ENCODE measurements at regions not wholly inside any gene's neighbourhood (a gene's known extent, or its start where the extent isn't known, plus 50 kb on each side); places are given as distances from the start of the nearest gene placed in this dataset.

DNA sequence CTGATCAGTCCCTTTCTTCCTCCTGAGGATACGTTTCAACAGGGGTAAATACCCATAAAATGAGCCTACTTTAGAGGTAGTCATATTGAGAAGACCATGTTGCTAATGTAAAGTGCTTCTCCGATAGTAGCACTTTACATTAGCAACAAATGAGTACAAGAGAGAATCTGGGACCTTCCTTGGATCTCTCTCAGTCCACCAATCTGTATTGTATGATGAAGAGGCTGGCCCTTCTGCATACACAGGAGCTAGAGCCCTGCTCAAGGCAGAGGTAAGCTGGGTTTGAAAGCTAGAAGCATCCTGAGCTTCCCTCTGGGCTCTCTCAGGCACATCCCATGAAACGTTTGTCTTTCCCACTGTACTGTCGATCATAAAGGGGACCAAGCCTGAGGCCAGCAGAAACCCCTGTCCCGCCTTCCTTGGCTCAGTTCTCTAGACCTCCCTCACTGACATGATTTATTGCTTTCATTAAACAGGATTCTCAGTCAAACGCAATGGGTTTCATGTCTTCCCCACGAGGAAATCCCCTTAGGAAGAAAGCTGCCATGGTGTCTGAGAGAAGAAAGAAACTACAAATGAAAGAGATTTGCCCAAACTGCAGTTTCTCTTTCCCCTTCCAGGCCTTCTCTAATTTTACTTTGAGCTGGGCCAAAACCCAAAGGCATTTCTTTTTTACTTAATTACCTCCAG lies 62.8 kb upstream of the BCAR3 start:
- H3K27me3 ChIP-seq (replicated peaks in 2 of 5; ENCODE audit: control insufficient read depth in 4 of 5, insufficient read depth in 5 of 5, low read length in 4 of 5), result no peaks in the 10 kb centered on the region
- ChIA-PET POLR2A (no interaction called here), CTCF (interaction anchor here (1.1 to 2.6 kb wide), 2 partner anchors 9 to 114 kb away, joined by 3 to 9 read pairs; no protein-coding TSS in a partner anchor)
- no peak overlapping the region for H3K27ac ChIP-seq (ENCODE audit: insufficient read depth in 1 of 2, low read depth in 1 of 2, low read length in 2 of 2, poor library complexity in 1 of 2, severe bottlenecking in 2 of 2)
- WGBS (ENCODE audit: insufficient coverage), result 68% methylated on average over 5 of the region's 7 CpGs
- no peaks in the 10 kb centered on the region for H3K4me1 ChIP-seq (ENCODE audit: control extremely low read depth in 1 of 4, control insufficient read depth in 4 of 4, insufficient read depth in 4 of 4, low read length in 3 of 4)
- no peak for DNase-seq
- peaks cover 0 to 8% (median 4%) of the 10 kb centered on the region in 5 experiments for H3K9me3 ChIP-seq (ENCODE audit: control extremely low read depth in 1 of 5, control insufficient read depth in 4 of 5, insufficient read depth in 2 of 5, low read depth in 1 of 5, low read length in 4 of 5)
- H3K4me3 ChIP-seq (ENCODE audit: control insufficient read depth in 1 of 7, extremely low read depth in 1 of 7, insufficient read depth in 4 of 7, low read depth in 2 of 7, low read length in 6 of 7), result no peak overlapping the region
- H3K36me3 ChIP-seq (ENCODE audit: control insufficient read depth in 4 of 4, insufficient read depth in 4 of 4, low read length in 3 of 4), result no peaks in the 10 kb centered on the region

DNA sequence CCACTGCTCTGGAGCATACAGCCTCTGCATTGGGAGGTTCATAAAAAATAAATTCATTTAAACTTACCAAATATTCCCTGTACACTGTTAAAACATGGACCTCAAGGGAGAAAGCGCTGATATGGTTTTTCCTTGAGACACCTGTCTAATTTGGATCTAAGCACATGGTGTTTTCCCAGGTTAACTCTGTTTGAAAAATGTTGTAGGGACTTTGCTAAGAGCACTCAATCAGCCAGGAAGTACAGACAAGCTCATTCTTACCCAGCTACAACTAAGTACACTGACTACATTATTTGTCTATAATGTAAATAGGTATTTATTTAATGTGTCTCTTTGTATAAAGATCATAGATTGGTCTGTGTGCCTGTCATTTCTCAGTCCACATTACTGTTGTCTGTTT lies 61.8 kb upstream of the BCAR3 start:
- ChIA-PET POLR2A (no interaction called here), CTCF (interaction anchor here (2.6 kb wide), 1 partner anchor 8 kb away, joined by 9 read pairs; no protein-coding TSS in a partner anchor)
- WGBS (ENCODE audit: insufficient coverage), result no CpG with 5 or more reads among the region's 1 CpG
- Histone ChIP-seq H3K9me3 (ENCODE audit: control extremely low read depth in 1 of 5, control insufficient read depth in 4 of 5, insufficient read depth in 2 of 5, low read depth in 1 of 5, low read length in 4 of 5) (peaks cover 0 to 8% (median 4%) of the 10 kb centered on the region in 5 experiments), H3K27ac (ENCODE audit: insufficient read depth in 1 of 2, low read depth in 1 of 2, low read length in 2 of 2, poor library complexity in 1 of 2, severe bottlenecking in 2 of 2) (no peak overlapping the region), H3K4me3 (ENCODE audit: control insufficient read depth in 1 of 7, extremely low read depth in 1 of 7, insufficient read depth in 4 of 7, low read depth in 2 of 7, low read length in 6 of 7) (no peak overlapping the region), H3K27me3 (replicated peaks in 2 of 5; ENCODE audit: control insufficient read depth in 4 of 5, insufficient read depth in 5 of 5, low read length in 4 of 5) (no peaks in the 10 kb centered on the region), H3K4me1 (ENCODE audit: control extremely low read depth in 1 of 4, control insufficient read depth in 4 of 4, insufficient read depth in 4 of 4, low read length in 3 of 4) (no peaks in the 10 kb centered on the region), H3K36me3 (ENCODE audit: control insufficient read depth in 4 of 4, insufficient read depth in 4 of 4, low read length in 3 of 4) (no peaks in the 10 kb centered on the region)
- DNase-seq, result no peak

DNA sequence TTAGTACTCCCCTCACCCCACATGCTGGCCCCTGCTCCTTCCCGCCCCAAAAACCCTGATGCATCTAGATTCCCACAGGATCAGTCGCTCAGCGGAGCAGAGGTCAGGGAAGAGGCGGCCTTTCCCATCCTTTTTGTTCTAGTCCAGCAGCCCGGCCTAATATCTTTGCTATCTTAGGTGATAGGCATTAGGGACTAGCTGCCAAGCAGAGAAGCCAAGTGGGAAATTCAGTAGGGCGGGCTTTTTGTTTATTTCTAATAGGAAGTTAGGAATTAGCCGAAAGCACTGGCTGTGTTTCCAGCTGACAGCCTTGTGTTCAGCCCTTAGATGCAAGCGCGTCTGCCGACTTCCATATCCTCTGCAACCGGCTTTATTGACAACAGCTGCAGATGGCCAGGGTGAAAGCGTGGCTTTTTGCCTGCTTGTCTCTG lies 59.0 kb upstream of the BCAR3 start:
- ChIA-PET POLR2A (interaction anchor here (0.6 kb wide), 1 partner anchor 38 kb away, joined by 4 read pairs; no protein-coding TSS in a partner anchor), CTCF (interaction anchor here (1.0 to 1.4 kb wide), 2 partner anchors 17 to 48 kb away, joined by 4 read pairs; no protein-coding TSS in a partner anchor)
- Histone ChIP-seq H3K27me3 (replicated peaks in 2 of 5; ENCODE audit: control insufficient read depth in 4 of 5, insufficient read depth in 5 of 5, low read length in 4 of 5) (no peaks in the 10 kb centered on the region), H3K4me3 (ENCODE audit: control insufficient read depth in 1 of 7, extremely low read depth in 1 of 7, insufficient read depth in 4 of 7, low read depth in 2 of 7, low read length in 6 of 7) (no peak overlapping the region), H3K9me3 (ENCODE audit: control extremely low read depth in 1 of 5, control insufficient read depth in 4 of 5, insufficient read depth in 2 of 5, low read depth in 1 of 5, low read length in 4 of 5) (no peaks in the 10 kb centered on the region), H3K27ac (ENCODE audit: insufficient read depth in 1 of 2, low read depth in 1 of 2, low read length in 2 of 2, poor library complexity in 1 of 2, severe bottlenecking in 2 of 2) (no peak overlapping the region), H3K36me3 (ENCODE audit: control insufficient read depth in 4 of 4, insufficient read depth in 4 of 4, low read length in 3 of 4) (no peaks in the 10 kb centered on the region), H3K4me1 (ENCODE audit: control extremely low read depth in 1 of 4, control insufficient read depth in 4 of 4, insufficient read depth in 4 of 4, low read length in 3 of 4) (no peaks in the 10 kb centered on the region)
- DNase-seq, result no peak
- 100% methylated on average over 12 of the region's 12 CpGs for WGBS (ENCODE audit: insufficient coverage)

DNA sequence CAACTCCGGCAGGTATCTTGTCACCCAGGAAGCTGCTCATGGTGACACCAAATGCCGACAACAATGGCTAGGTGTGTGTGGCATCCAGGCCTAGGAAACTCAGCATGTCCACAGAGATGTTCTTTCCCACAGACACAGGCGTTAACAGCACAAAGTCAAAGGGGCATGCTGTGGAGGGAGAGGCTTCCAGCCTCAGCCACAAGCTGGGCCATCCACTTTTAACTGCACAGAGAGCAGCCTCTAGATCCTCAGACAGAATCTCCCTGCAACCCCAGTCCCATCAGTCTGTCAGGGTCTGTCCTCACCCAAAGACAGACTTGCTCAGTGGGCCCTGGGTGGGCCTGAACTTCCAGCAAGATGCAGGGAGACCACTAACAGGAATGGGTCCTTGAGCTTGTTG lies 58.5 kb upstream of the BCAR3 start:
- H3K4me3 ChIP-seq (ENCODE audit: control insufficient read depth in 1 of 7, extremely low read depth in 1 of 7, insufficient read depth in 4 of 7, low read depth in 2 of 7, low read length in 6 of 7), result no peak overlapping the region
- H3K9me3 ChIP-seq (ENCODE audit: control extremely low read depth in 1 of 5, control insufficient read depth in 4 of 5, insufficient read depth in 2 of 5, low read depth in 1 of 5, low read length in 4 of 5), result no peaks in the 10 kb centered on the region
- no peak for DNase-seq
- ChIA-PET POLR2A (interaction anchor here (0.6 kb wide), 1 partner anchor 39 kb away, joined by 4 read pairs; no protein-coding TSS in a partner anchor), CTCF (interaction anchor here (1.0 to 1.4 kb wide), 2 partner anchors 18 to 48 kb away, joined by 4 read pairs; no protein-coding TSS in a partner anchor)
- WGBS (ENCODE audit: insufficient coverage), result 100% methylated on average over 3 of the region's 3 CpGs
- H3K27ac ChIP-seq (ENCODE audit: insufficient read depth in 1 of 2, low read depth in 1 of 2, low read length in 2 of 2, poor library complexity in 1 of 2, severe bottlenecking in 2 of 2), result no peak overlapping the region
- H3K4me1 ChIP-seq (ENCODE audit: control extremely low read depth in 1 of 4, control insufficient read depth in 4 of 4, insufficient read depth in 4 of 4, low read length in 3 of 4), result no peaks in the 10 kb centered on the region
- H3K27me3 ChIP-seq (replicated peaks in 2 of 5; ENCODE audit: control insufficient read depth in 4 of 5, insufficient read depth in 5 of 5, low read length in 4 of 5), result no peaks in the 10 kb centered on the region
- no peaks in the 10 kb centered on the region for H3K36me3 ChIP-seq (ENCODE audit: control insufficient read depth in 4 of 4, insufficient read depth in 4 of 4, low read length in 3 of 4)

DNA sequence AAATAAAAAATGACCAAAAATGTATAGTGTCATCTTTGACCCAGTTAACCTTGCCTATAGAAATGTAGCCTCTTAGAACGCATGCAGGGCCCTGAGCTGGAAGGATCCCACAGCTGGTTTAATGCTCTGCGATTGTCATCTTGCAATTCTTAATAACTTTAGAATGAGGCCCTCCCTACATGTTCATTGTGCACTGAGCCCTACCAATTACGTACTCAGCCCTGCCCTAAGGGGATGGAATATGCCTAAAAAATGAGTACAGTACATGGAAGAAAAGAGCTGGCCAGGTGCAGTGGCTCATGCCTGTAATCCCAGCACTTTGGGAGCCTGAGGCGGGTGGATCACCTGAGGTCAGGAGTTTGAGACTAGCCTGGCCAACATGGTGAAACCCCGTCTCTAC lies 57.8 kb upstream of the BCAR3 start:
- Histone ChIP-seq H3K9me3 (ENCODE audit: control extremely low read depth in 1 of 5, control insufficient read depth in 4 of 5, insufficient read depth in 2 of 5, low read depth in 1 of 5, low read length in 4 of 5) (no peaks in the 10 kb centered on the region), H3K4me1 (ENCODE audit: control extremely low read depth in 1 of 4, control insufficient read depth in 4 of 4, insufficient read depth in 4 of 4, low read length in 3 of 4) (no peaks in the 10 kb centered on the region), H3K36me3 (ENCODE audit: control insufficient read depth in 4 of 4, insufficient read depth in 4 of 4, low read length in 3 of 4) (no peaks in the 10 kb centered on the region), H3K4me3 (ENCODE audit: control insufficient read depth in 1 of 7, extremely low read depth in 1 of 7, insufficient read depth in 4 of 7, low read depth in 2 of 7, low read length in 6 of 7) (no peak overlapping the region), H3K27me3 (replicated peaks in 2 of 5; ENCODE audit: control insufficient read depth in 4 of 5, insufficient read depth in 5 of 5, low read length in 4 of 5) (no peaks in the 10 kb centered on the region), H3K27ac (ENCODE audit: insufficient read depth in 1 of 2, low read depth in 1 of 2, low read length in 2 of 2, poor library complexity in 1 of 2, severe bottlenecking in 2 of 2) (no peak overlapping the region)
- no peak for DNase-seq
- POLR2A ChIA-PET, result no interaction called here
- 100% methylated on average over 2 of the region's 5 CpGs for WGBS (ENCODE audit: insufficient coverage)
- CTCF ChIA-PET, result no interaction called here

DNA sequence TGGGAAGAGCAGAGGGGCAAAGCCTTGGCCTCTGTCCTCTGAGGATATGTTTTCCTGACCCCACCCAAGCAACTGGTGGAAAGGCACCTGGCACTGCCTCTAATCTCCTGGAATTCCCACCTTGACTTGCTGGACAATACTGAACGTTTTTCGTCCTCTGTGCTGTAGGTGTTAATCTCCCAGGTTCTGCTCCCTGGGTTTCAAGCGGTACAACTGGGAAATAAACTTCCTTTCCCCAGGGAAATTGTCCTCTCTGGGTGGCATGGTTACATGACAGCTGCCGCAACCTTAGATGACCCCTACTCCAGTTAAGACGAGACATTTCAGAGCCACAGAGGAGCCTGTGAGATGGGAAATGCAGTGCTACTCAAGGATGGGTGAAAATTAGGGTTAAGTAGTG lies 57.3 kb upstream of the BCAR3 start:
- 96% methylated on average over 3 of the region's 5 CpGs for WGBS (ENCODE audit: insufficient coverage)
- H3K36me3 ChIP-seq (ENCODE audit: control insufficient read depth in 4 of 4, insufficient read depth in 4 of 4, low read length in 3 of 4), result no peaks in the 10 kb centered on the region
- POLR2A ChIA-PET, result no interaction called here
- H3K27me3 ChIP-seq (replicated peaks in 2 of 5; ENCODE audit: control insufficient read depth in 4 of 5, insufficient read depth in 5 of 5, low read length in 4 of 5), result no peaks in the 10 kb centered on the region
- no peak overlapping the region for H3K27ac ChIP-seq (ENCODE audit: insufficient read depth in 1 of 2, low read depth in 1 of 2, low read length in 2 of 2, poor library complexity in 1 of 2, severe bottlenecking in 2 of 2)
- no peaks in the 10 kb centered on the region for H3K9me3 ChIP-seq (ENCODE audit: control extremely low read depth in 1 of 5, control insufficient read depth in 4 of 5, insufficient read depth in 2 of 5, low read depth in 1 of 5, low read length in 4 of 5)
- CTCF ChIA-PET, result interaction anchor here (1.0 kb wide), 1 partner anchor 61 kb away, joined by 3 read pairs; no protein-coding TSS in a partner anchor
- no peak overlapping the region for H3K4me3 ChIP-seq (ENCODE audit: control insufficient read depth in 1 of 7, extremely low read depth in 1 of 7, insufficient read depth in 4 of 7, low read depth in 2 of 7, low read length in 6 of 7)
- DNase-seq, result no peak
- no peaks in the 10 kb centered on the region for H3K4me1 ChIP-seq (ENCODE audit: control extremely low read depth in 1 of 4, control insufficient read depth in 4 of 4, insufficient read depth in 4 of 4, low read length in 3 of 4)

DNA sequence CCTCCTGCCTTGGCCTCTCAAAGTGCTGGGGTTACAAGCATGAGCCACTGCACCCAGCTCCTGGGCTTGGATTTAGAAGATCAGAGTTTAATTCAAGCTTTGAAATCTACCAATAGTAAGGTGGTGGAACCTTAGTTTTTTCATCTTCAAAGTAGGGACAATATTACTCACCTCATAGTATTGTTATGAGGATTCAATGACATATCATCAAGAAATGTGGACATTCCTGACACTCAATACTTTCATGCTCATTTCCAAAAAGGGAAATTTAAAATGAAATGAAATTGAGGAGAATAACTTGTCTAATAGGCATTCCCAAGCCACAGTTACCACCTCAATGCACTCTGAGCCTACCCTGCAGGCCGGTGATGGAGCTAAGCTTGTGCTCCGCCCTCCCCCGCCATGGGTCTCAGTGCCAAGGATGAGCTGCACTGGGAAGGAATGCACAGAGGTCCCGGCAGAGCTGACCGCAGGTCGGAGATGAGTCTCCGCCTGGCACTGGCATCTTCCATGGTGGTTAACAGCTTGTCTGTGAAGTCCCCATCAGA lies 56.5 kb upstream of the BCAR3 start:
- Histone ChIP-seq H3K27me3 (replicated peaks in 2 of 5; ENCODE audit: control insufficient read depth in 4 of 5, insufficient read depth in 5 of 5, low read length in 4 of 5) (no peaks in the 10 kb centered on the region), H3K36me3 (ENCODE audit: control insufficient read depth in 4 of 4, insufficient read depth in 4 of 4, low read length in 3 of 4) (no peaks in the 10 kb centered on the region), H3K27ac (ENCODE audit: insufficient read depth in 1 of 2, low read depth in 1 of 2, low read length in 2 of 2, poor library complexity in 1 of 2, severe bottlenecking in 2 of 2) (no peak overlapping the region), H3K9me3 (ENCODE audit: control extremely low read depth in 1 of 5, control insufficient read depth in 4 of 5, insufficient read depth in 2 of 5, low read depth in 1 of 5, low read length in 4 of 5) (no peaks in the 10 kb centered on the region), H3K4me1 (ENCODE audit: control extremely low read depth in 1 of 4, control insufficient read depth in 4 of 4, insufficient read depth in 4 of 4, low read length in 3 of 4) (no peaks in the 10 kb centered on the region), H3K4me3 (ENCODE audit: control insufficient read depth in 1 of 7, extremely low read depth in 1 of 7, insufficient read depth in 4 of 7, low read depth in 2 of 7, low read length in 6 of 7) (no peak overlapping the region)
- 99% methylated on average over 7 of the region's 7 CpGs for WGBS (ENCODE audit: insufficient coverage)
- ChIA-PET POLR2A (no interaction called here), CTCF (interaction anchor here (1.0 to 1.5 kb wide), 2 partner anchors 21 to 60 kb away, joined by 3 read pairs; no protein-coding TSS in a partner anchor)
- DNase-seq, result no peak

Measured in common myeloid progenitor, CD34-positive (primary cell).